SK-N-SH (cell line): ENCODE measurements at regions not wholly inside any gene's neighbourhood (a gene's known extent, or its start where the extent isn't known, plus 50 kb on each side); places are given as distances from the start of the nearest gene placed in this dataset.

Experiments
- CTCF ChIA-PET: fragments of 300-600, 350-600 bp; formaldehyde crosslinking; extraction: SDS; loops from one replicate; lab custom pipeline; 2021; lab: Yijun Ruan, JAX
- POLR2A ChIA-PET: fragments of 350-600 bp; sonication (Branson Sonifier 250); formaldehyde crosslinking; extraction: SDS; loops from one replicate; lab custom pipeline; 2020; ENCODE audit warnings: antibody characterized with exemption, inconsistent platforms; lab: Yijun Ruan, JAX
- DNase-seq: peaks from one replicate; pipeline ENCODE4 v3.0.0; 2012
- H2AFZ ChIP-seq: fragments of 200-600 bp; sonication (generic); 2 replicates; pipeline ENCODE4 v1.8.1; 2016; ENCODE audit warnings: antibody characterized with exemption, mild to moderate bottlenecking, low read depth
- H3F3A ChIP-seq: fragments of 200-600 bp; sonication (generic); replicated peaks from 2 replicates; pipeline ENCODE3; 2016; ENCODE audit warnings: antibody characterized with exemption, mild to moderate bottlenecking; ENCODE audit not compliant: insufficient read depth
- H3K27ac ChIP-seq, 2 experiments: fragments of 200-500 bp in 1 of 2; fragments of 200-600 bp in 1 of 2; sonication (Bioruptor generic) in 1 of 2; sonication (generic), shearing (Covaris generic) in 1 of 2; 2 replicates each; pipeline versions ENCODE4 v1.5.1 to v1.6.1; 2014 to 2016; ENCODE audit warnings: low read depth in 2 of 2, inconsistent platforms in 1 of 2, low read length in 1 of 2, mild to moderate bottlenecking in 1 of 2, mixed read lengths in 1 of 2
- H3K27me3 ChIP-seq: fragments of 200-600 bp; sonication (generic), shearing (Covaris generic); 2 replicates; pipeline ENCODE4 v1.6.1; 2016; ENCODE audit warnings: mixed run types; ENCODE audit not compliant: insufficient read depth
- H3K36me3 ChIP-seq, 2 experiments: fragments of 200-500 bp in 1 of 2; fragments of 200-600 bp in 1 of 2; sonication (Bioruptor generic) in 1 of 2; sonication (generic) in 1 of 2; replicated peaks in 1 of 2; 2 replicates each; pipeline versions ENCODE3 to v1.5.1; 2014 to 2016; ENCODE audit warnings: low read length in 1 of 2, mild to moderate bottlenecking in 1 of 2; ENCODE audit not compliant: insufficient read depth in 2 of 2, control insufficient read depth in 1 of 2
- H3K4me1 ChIP-seq, 2 experiments: fragments of 200-500 bp in 1 of 2; fragments of 200-600 bp in 1 of 2; sonication (Bioruptor generic) in 1 of 2; sonication (generic), shearing (Covaris generic) in 1 of 2; 2 replicates each; pipeline versions ENCODE4 v1.5.1 to v1.6.1; 2014 to 2016; ENCODE audit warnings: low read depth in 1 of 2, low read length in 1 of 2, mixed run types in 1 of 2; ENCODE audit not compliant: insufficient read depth in 2 of 2, control insufficient read depth in 1 of 2
- H3K4me2 ChIP-seq: fragments of 200-600 bp; sonication (generic), shearing (Covaris generic); 2 replicates; pipeline ENCODE4 v1.6.1; 2017; ENCODE audit warnings: mixed run types
- H3K4me3 ChIP-seq, 2 experiments: fragments of 200-500 bp in 1 of 2; fragments of 200-600 bp in 1 of 2; sonication (Bioruptor generic) in 1 of 2; sonication (generic), shearing (Covaris generic) in 1 of 2; 2 replicates each; pipeline versions ENCODE4 v1.5.1 to v1.8.1; 2014 to 2016; ENCODE audit warnings: low read depth in 2 of 2, inconsistent platforms in 1 of 2, low read length in 1 of 2, mild to moderate bottlenecking in 1 of 2, mixed read lengths in 1 of 2, moderate library complexity in 1 of 2
- H3K79me2 ChIP-seq: fragments of 200-600 bp; sonication (generic); 2 replicates; pipeline ENCODE4 v1.8.1; 2017; ENCODE audit warnings: mild to moderate bottlenecking; ENCODE audit not compliant: insufficient read depth
- H3K9ac ChIP-seq: fragments of 200-600 bp; sonication (generic); 2 replicates; pipeline ENCODE4 v1.6.1; 2017; ENCODE audit warnings: mixed run types
- H3K9me2 ChIP-seq: fragments of 200-600 bp; sonication (generic); 2 replicates; pipeline ENCODE4 v1.6.1; 2017; ENCODE audit warnings: mixed run types
- H3K9me3 ChIP-seq: fragments of 200-600 bp; sonication (generic); 2 replicates; pipeline ENCODE4 v1.6.1; 2017; ENCODE audit warnings: mixed run types, mild to moderate bottlenecking, moderate library complexity
- H4K20me1 ChIP-seq: fragments of 200-600 bp; sonication (generic); 2 replicates; pipeline ENCODE4 v1.6.1; 2017; ENCODE audit warnings: mild to moderate bottlenecking, mixed run types; ENCODE audit not compliant: insufficient read depth
- FOXJ3 ChIP-seq: sonication (generic); formaldehyde crosslinking; IDR thresholded peaks from 2 replicates; pipeline ENCODE4 v1.5.1; 2020; ENCODE audit warnings: mild to moderate bottlenecking, missing genetic modification reagents
- RFX5 ChIP-seq: IDR thresholded peaks from 2 replicates; pipeline ENCODE4 v1.6.1; 2012; ENCODE audit warnings: mild to moderate bottlenecking, improper control_type of control experiment, low read length
- TEAD4 ChIP-seq: IDR thresholded peaks from 2 replicates; pipeline ENCODE4 v1.4.0; 2012; ENCODE audit warnings: mild to moderate bottlenecking, borderline replicate concordance; ENCODE audit not compliant: insufficient read depth
- WGBS: methylation state at CpG from one replicate; pipeline ENCODE4 v1.1.6; 2017; ENCODE audit warnings: low lambda C conversion rate; 5-methylcytosine and 5-hydroxymethylcytosine counted together
- TF ChIP-seq, protein P1 (sequence below): IDR thresholded peaks from 2 replicates; pipeline ENCODE4 v1.6.1; 2012; ENCODE audit warnings: mild to moderate bottlenecking, low read depth, low read length, moderate library complexity
- TF ChIP-seq, protein P2 (sequence below): fragments of 150-350 bp; IDR thresholded peaks from 2 replicates; pipeline ENCODE4 v1.6.1; 2017; ENCODE audit warnings: antibody characterized with exemption, low read length, low read depth, borderline replicate concordance
- TF ChIP-seq, protein P3 (sequence below): IDR thresholded peaks from 2 replicates; pipeline ENCODE4 v1.4.0; 2012; ENCODE audit warnings: low read depth, borderline replicate concordance
- TF ChIP-seq, protein P4 (sequence below): IDR thresholded peaks from 2 replicates; pipeline ENCODE4; 2012

DNA sequence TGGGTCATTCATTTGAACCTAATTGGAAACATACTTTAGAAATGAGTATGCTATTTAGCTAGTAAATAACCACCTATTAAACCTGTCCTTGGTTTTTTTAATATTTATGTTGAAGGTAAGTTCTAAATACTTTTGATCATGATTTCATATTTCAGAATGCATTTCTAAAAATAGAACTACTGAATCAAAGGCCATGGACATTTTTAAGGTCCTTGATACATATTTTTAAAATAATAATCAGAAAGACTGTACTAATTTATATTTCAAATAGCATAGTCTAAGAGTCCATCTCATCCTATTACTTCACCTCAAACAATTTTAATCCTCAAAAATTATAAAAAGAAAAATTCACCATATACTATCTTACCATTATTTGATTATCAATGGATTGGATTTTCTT, 102.1 kb upstream of the AKR1E2 start:
- Histone ChIP-seq H3K79me2 (no peaks in the 10 kb centered on the region), H3K9ac (no peak overlapping the region), H3K36me3 (no peaks in the 10 kb centered on the region), H3K27ac (0 out of 4 replicates have a peak overlapping the region, but pooled peaks of 1 of the 2 experiments have one; percentile 3), H3K4me1 (peaks cover 0 to 19% of the 10 kb centered on the region in 2 experiments; a peak in 2 of 4 replicates), H3K9me3 (no peaks in the 10 kb centered on the region), H3K27me3 (no peaks in the 10 kb centered on the region), H3F3A (peaks cover 23% of the 10 kb centered on the region), H2AFZ (peak overlapping the region; percentile 5; the same call in 1 of the 2 replicates), H3K9me2 (no peaks in the 10 kb centered on the region), H4K20me1 (no peaks in the 10 kb centered on the region), H3K4me3 (no peak overlapping the region), H3K4me2 (no peak overlapping the region)
- no peak for DNase-seq
- CTCF ChIA-PET = interaction anchor here (1.0 kb wide), 1 partner anchor 126 kb away, joined by 3 read pairs; no protein-coding TSS in a partner anchor
- TF ChIP-seq, protein P1, sequence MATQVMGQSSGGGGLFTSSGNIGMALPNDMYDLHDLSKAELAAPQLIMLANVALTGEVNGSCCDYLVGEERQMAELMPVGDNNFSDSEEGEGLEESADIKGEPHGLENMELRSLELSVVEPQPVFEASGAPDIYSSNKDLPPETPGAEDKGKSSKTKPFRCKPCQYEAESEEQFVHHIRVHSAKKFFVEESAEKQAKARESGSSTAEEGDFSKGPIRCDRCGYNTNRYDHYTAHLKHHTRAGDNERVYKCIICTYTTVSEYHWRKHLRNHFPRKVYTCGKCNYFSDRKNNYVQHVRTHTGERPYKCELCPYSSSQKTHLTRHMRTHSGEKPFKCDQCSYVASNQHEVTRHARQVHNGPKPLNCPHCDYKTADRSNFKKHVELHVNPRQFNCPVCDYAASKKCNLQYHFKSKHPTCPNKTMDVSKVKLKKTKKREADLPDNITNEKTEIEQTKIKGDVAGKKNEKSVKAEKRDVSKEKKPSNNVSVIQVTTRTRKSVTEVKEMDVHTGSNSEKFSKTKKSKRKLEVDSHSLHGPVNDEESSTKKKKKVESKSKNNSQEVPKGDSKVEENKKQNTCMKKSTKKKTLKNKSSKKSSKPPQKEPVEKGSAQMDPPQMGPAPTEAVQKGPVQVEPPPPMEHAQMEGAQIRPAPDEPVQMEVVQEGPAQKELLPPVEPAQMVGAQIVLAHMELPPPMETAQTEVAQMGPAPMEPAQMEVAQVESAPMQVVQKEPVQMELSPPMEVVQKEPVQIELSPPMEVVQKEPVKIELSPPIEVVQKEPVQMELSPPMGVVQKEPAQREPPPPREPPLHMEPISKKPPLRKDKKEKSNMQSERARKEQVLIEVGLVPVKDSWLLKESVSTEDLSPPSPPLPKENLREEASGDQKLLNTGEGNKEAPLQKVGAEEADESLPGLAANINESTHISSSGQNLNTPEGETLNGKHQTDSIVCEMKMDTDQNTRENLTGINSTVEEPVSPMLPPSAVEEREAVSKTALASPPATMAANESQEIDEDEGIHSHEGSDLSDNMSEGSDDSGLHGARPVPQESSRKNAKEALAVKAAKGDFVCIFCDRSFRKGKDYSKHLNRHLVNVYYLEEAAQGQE = no peak
- no peak for TF ChIP-seq TEAD4
- TF ChIP-seq FOXJ3 = no peak
- TF ChIP-seq, protein P2, sequence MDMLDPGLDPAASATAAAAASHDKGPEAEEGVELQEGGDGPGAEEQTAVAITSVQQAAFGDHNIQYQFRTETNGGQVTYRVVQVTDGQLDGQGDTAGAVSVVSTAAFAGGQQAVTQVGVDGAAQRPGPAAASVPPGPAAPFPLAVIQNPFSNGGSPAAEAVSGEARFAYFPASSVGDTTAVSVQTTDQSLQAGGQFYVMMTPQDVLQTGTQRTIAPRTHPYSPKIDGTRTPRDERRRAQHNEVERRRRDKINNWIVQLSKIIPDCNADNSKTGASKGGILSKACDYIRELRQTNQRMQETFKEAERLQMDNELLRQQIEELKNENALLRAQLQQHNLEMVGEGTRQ = no peak
- TF ChIP-seq, protein P3, sequence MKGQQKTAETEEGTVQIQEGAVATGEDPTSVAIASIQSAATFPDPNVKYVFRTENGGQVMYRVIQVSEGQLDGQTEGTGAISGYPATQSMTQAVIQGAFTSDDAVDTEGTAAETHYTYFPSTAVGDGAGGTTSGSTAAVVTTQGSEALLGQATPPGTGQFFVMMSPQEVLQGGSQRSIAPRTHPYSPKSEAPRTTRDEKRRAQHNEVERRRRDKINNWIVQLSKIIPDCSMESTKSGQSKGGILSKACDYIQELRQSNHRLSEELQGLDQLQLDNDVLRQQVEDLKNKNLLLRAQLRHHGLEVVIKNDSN = no peak
- POLR2A ChIA-PET = no interaction called here

DNA sequence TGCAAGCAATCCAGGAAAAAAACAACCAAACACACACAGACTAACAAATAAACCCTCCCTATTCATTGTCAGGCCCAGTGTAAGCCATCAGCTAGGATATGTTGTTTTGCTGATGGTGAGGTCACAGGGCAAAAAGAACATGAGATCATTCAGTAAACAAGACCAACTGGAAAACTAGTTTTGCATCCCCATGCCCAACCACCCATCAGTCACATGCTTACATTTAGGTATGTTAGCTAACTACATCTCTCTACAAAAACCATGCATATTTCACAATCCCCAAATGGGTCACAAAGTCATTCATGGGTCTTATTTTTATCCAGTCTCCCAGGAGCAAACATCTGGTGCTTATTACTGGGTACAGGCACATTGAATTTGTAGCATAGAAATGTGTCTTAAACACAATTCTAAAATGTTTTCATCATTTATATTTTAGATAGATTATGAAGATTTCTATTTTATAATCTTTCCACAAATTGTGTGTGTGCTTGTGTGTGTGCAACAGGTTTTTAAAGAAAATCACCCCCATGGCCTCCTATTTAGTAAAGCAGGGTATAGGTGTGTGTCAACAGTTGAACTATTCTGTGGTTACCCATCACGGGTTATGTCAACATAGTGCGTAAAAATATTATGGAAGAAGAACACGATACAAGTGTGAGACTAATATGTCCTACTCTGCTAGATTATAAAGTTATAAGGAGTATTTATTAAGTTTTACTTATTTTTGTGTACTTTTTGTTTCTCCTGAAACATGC, 103.8 kb upstream of the AKR1E2 start:
- no peak for TF ChIP-seq RFX5
- TF ChIP-seq, protein P4, sequence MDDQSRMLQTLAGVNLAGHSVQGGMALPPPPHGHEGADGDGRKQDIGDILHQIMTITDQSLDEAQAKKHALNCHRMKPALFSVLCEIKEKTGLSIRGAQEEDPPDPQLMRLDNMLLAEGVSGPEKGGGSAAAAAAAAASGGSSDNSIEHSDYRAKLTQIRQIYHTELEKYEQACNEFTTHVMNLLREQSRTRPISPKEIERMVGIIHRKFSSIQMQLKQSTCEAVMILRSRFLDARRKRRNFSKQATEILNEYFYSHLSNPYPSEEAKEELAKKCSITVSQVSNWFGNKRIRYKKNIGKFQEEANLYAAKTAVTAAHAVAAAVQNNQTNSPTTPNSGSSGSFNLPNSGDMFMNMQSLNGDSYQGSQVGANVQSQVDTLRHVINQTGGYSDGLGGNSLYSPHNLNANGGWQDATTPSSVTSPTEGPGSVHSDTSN = no peak
- peaks cover 0 to 19% of the 10 kb centered on the region in 2 experiments; a peak in 2 of 4 replicates for H3K4me1 ChIP-seq
- H3K27me3 ChIP-seq = no peaks in the 10 kb centered on the region
- no peaks in the 10 kb centered on the region for H3K36me3 ChIP-seq
- H3K9me3 ChIP-seq = no peaks in the 10 kb centered on the region
- no peaks in the 10 kb centered on the region for H3K79me2 ChIP-seq
- H3K4me2 ChIP-seq = no peak overlapping the region
- POLR2A ChIA-PET = no interaction called here
- CTCF ChIA-PET = no interaction called here
- no peaks in the 10 kb centered on the region for H4K20me1 ChIP-seq
- WGBS = 96% methylated on average over 3 of the region's 3 CpGs
- no peak overlapping the region for H3K27ac ChIP-seq
- DNase-seq = no peak
- no peak overlapping the region for H2AFZ ChIP-seq
- H3F3A ChIP-seq = peaks cover 19% of the 10 kb centered on the region
- no peaks in the 10 kb centered on the region for H3K9me2 ChIP-seq
- no peak overlapping the region for H3K4me3 ChIP-seq
- H3K9ac ChIP-seq = no peak overlapping the region
